ENCODE measurements at regions not wholly inside any gene's neighbourhood (a gene's known extent, or its start where the extent isn't known, plus 50 kb on each side); places are given as distances from the start of the nearest gene placed in this dataset.

DNA sequence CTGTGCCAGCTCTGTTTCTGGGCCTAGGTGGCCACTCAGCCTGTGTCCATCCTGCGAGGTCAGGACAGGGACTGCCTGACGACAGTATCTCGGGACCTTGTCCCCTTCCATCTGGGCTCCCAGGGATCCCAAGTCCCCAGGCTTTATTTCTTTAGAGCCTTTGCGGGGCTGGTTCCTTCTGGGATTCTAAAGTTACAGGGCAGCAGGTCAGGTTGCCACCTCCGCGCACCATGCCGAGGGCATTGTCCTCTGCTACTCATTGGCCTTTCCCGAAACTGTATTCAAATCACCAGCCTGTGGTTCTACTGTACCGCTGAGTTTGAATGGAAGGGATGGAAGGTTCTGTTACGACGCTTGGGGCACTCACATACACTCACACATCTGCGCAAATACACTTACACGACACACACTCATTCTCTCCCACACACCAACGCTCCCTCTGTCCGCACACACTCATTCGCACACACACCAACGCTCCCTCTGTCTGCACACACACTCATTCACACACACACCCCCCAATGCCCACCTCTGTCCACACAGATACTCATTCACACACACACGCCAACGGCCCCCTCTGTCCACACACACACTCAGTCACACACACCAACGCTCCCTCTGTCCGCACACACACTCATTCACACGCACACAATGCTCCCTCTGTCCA, 59.8 kb upstream of the THBS2 start:
- TF ChIP-seq POLR2A (IDR thresholded peaks at IDR 0.05; ENCODE audit: low read length) (no peak), GATA1 (IDR thresholded peaks at IDR 0.05; ENCODE audit: low read depth, low read length) (no peak)
